Osteocyte (in vitro differentiated cells): ENCODE measurements at regions not wholly inside any gene's neighbourhood (a gene's known extent, or its start where the extent isn't known, plus 50 kb on each side); places are given as distances from the start of the nearest gene placed in this dataset.

ENCODE experiments used
- DNase-seq: peaks from one replicate; pipeline ENCODE4 v3.0.0; 2021; ENCODE audit warnings: mixed read lengths; ENCODE audit not compliant: unreplicated experiment; ENCODE audit errors: extremely low spot score
- H3K27ac Mint-ChIP-seq: one replicate; pipeline ENCODE4 v1.8.0; 2021; ENCODE audit warnings: mild to moderate bottlenecking, mixed read lengths; ENCODE audit not compliant: unreplicated experiment
- H3K27me3 Mint-ChIP-seq: one replicate; pipeline ENCODE4 v1.8.0; 2021; ENCODE audit warnings: mixed read lengths; ENCODE audit not compliant: unreplicated experiment
- H3K36me3 Mint-ChIP-seq: one replicate; pipeline ENCODE4 v1.8.0; 2021; ENCODE audit warnings: mixed read lengths; ENCODE audit not compliant: unreplicated experiment
- H3K4me1 Mint-ChIP-seq: one replicate; pipeline ENCODE4 v1.8.0; 2021; ENCODE audit warnings: mixed read lengths; ENCODE audit not compliant: unreplicated experiment
- H3K4me3 Mint-ChIP-seq: one replicate; pipeline ENCODE4 v1.8.0; 2021; ENCODE audit warnings: mild to moderate bottlenecking, moderate library complexity, mixed read lengths; ENCODE audit not compliant: unreplicated experiment
- H3K9me3 Mint-ChIP-seq: one replicate; pipeline ENCODE4 v1.8.0; 2021; ENCODE audit warnings: mixed read lengths; ENCODE audit not compliant: unreplicated experiment
- CTCF ChIP-seq: fragments of 200-600 bp; sonication (generic); IDR thresholded peaks from 2 replicates; pipeline ENCODE4 v1.5.0; 2021; ENCODE audit warnings: antibody characterized with exemption, mild to moderate bottlenecking, moderate library complexity

GRCh38 chr2:103435010-103435409 lies 673.2 kb downstream of the TMEM182 start:
- no peak for TF ChIP-seq CTCF
- Mint-ChIP-seq H3K4me3 (no peak overlapping the region), H3K4me1 (no peaks in the 10 kb centered on the region), H3K27ac (no peak overlapping the region), H3K9me3 (peaks cover 26% of the 10 kb centered on the region), H3K36me3 (no peaks in the 10 kb centered on the region), H3K27me3 (no peaks in the 10 kb centered on the region)
- no peak for DNase-seq

DNA sequence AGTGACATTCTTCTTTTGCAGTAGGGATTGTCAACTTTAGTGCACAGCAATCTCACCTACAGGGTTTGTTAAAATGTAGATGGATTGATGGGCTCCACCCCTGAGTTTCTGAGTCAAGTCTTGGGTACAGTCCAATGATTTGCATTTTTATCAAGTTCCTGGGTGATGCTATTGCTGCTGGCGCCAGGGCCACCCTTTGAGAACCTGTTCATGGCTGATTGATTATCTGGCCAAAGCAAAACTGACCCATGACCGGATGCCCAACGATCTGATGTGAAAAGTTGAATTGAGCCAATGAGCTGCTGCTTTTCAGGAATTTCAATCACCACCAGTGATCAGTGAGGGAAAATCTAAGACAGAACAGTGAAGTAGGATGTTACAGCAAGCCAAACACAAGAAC lies 675.3 kb downstream of the TMEM182 start:
- no peak for TF ChIP-seq CTCF
- DNase-seq = no peak
- Mint-ChIP-seq H3K27me3 (no peaks in the 10 kb centered on the region), H3K9me3 (peaks cover 17% of the 10 kb centered on the region), H3K27ac (no peak overlapping the region), H3K36me3 (no peaks in the 10 kb centered on the region), H3K4me1 (no peaks in the 10 kb centered on the region), H3K4me3 (no peak overlapping the region)

- Mint-ChIP-seq H3K36me3 (no peaks in the 10 kb centered on the region), H3K9me3 (no peaks in the 10 kb centered on the region), H3K27ac (no peak overlapping the region), H3K27me3 (no peaks in the 10 kb centered on the region), H3K4me3 (no peak overlapping the region), H3K4me1 (no peaks in the 10 kb centered on the region)
- TF ChIP-seq CTCF = no peak
- no peak for DNase-seq
Measured at GRCh38 chr2:103445347-103445746, 683.5 kb downstream of the TMEM182 start.

- Mint-ChIP-seq H3K27ac (no peak overlapping the region), H3K36me3 (no peaks in the 10 kb centered on the region), H3K27me3 (no peaks in the 10 kb centered on the region), H3K4me1 (no peaks in the 10 kb centered on the region), H3K4me3 (no peak overlapping the region), H3K9me3 (no peaks in the 10 kb centered on the region)
- no peak for TF ChIP-seq CTCF
- no peak for DNase-seq
Measured at GRCh38 chr2:103448495-103448894, 686.7 kb downstream of the TMEM182 start.

GRCh38 chr2:103451283-103451682 lies 689.5 kb downstream of the TMEM182 start:
- no peak overlapping the region for H3K27ac Mint-ChIP-seq
- no peak for TF ChIP-seq CTCF
- DNase-seq = no peak
- H3K27me3 Mint-ChIP-seq = no peaks in the 10 kb centered on the region
- H3K9me3 Mint-ChIP-seq = no peaks in the 10 kb centered on the region
- H3K4me1 Mint-ChIP-seq = no peaks in the 10 kb centered on the region
- no peak overlapping the region for H3K4me3 Mint-ChIP-seq
- H3K36me3 Mint-ChIP-seq = no peaks in the 10 kb centered on the region
